ENCODE measurements at regions not wholly inside any gene's neighbourhood (a gene's known extent, or its start where the extent isn't known, plus 50 kb on each side); places are given as distances from the start of the nearest gene placed in this dataset.

DNA sequence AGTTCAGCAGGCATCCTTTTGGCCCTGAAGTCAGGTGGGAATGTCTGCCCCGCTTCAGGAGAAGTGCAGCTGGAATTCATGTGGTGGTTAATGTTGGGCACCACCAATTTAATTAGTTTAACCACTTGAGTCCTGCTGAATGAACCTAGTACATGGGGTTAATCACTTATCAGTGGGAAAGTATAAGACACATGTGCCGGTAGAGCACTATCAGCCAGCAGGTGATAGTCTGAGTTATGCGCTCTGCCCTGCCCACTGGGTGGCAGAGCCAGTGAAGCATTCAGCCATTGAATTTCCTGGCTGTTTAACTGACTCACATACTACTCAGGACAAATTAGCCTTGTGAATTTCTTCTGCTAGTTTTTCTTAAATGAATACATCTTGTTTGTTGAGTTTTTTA is 789.7 kb upstream of the PRR20A start:
- H3K9me3 ChIP-seq (ENCODE audit: low read depth, low read length) = no peaks in the 10 kb centered on the region
- no peak overlapping the region for H3K27ac ChIP-seq
- TF ChIP-seq EZH2 (IDR thresholded peaks at IDR 0.05) (no peak), FOXP2 (optimal IDR thresholded peaks at IDR 0.05; ENCODE audit: control extremely low read depth, extremely low read length, insufficient read depth) (no peak), POLR2AphosphoS5 (IDR thresholded peaks at IDR 0.05; ENCODE audit: borderline replicate concordance, low read depth, low read length) (no peak)
- no peak overlapping the region for H3K9ac ChIP-seq (ENCODE audit: insufficient read length)
- no peak for DNase-seq (ENCODE audit: low read depth, low spot score)
- no peaks in the 10 kb centered on the region for H3K36me3 ChIP-seq (ENCODE audit: insufficient read depth, low read length)
- H3K4me3 ChIP-seq = no peak overlapping the region

DNA sequence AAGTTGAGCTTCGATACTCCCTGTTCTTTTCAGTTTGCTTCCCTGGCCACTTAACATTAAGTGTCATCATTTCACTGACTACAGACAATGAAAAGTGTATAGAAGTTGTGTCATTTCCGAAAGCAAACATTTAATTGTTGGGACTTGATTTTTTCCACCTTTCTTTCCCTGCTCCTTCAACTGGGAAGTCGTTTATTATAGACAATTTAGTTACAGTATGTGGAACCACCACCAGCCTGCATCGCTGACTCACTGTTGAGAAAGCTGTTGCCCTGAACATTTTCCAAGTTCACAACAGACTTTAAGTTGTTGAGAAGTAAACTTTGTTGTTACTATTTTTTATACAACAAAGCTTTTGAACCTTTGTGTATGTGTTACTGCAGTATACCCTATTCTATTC is 788.4 kb upstream of the PRR20A start:
- no peak overlapping the region for H3K9ac ChIP-seq (ENCODE audit: insufficient read length)
- DNase-seq (ENCODE audit: low read depth, low spot score) = no peak
- H3K4me3 ChIP-seq = no peak overlapping the region
- H3K9me3 ChIP-seq (ENCODE audit: low read depth, low read length) = no peaks in the 10 kb centered on the region
- H3K27ac ChIP-seq = no peak overlapping the region
- TF ChIP-seq POLR2AphosphoS5 (IDR thresholded peaks at IDR 0.05; ENCODE audit: borderline replicate concordance, low read depth, low read length) (no peak), FOXP2 (optimal IDR thresholded peaks at IDR 0.05; ENCODE audit: control extremely low read depth, extremely low read length, insufficient read depth) (no peak), EZH2 (IDR thresholded peaks at IDR 0.05) (no peak)
- H3K36me3 ChIP-seq (ENCODE audit: insufficient read depth, low read length) = no peaks in the 10 kb centered on the region

DNA sequence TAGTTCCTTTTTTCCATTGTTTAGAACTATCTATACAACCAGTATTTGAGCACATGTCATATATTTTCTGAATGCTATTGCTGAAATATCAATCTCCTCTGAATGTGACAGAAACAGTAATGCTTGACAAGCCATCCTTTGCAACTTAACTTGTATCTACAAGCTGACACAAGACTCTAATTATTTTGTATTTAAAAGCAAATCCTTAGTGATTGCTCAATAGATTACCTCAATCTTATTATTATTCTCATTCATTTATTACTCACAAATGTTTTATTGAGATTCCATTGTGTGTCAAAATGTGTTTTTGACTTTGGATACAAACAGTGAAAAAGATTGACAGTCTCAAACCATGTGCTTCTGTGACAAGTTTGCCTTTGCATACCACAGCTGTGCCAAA is 787.8 kb upstream of the PRR20A start:
- Histone ChIP-seq H3K4me3 (no peak overlapping the region), H3K27ac (no peak overlapping the region), H3K36me3 (ENCODE audit: insufficient read depth, low read length) (no peaks in the 10 kb centered on the region), H3K9ac (ENCODE audit: insufficient read length) (no peak overlapping the region), H3K9me3 (ENCODE audit: low read depth, low read length) (no peaks in the 10 kb centered on the region)
- no peak for DNase-seq (ENCODE audit: low read depth, low spot score)
- TF ChIP-seq POLR2AphosphoS5 (IDR thresholded peaks at IDR 0.05; ENCODE audit: borderline replicate concordance, low read depth, low read length) = no peak
- TF ChIP-seq EZH2 (IDR thresholded peaks at IDR 0.05) = no peak
- no peak for TF ChIP-seq FOXP2 (optimal IDR thresholded peaks at IDR 0.05; ENCODE audit: control extremely low read depth, extremely low read length, insufficient read depth)

- no peaks in the 10 kb centered on the region for H3K9me3 ChIP-seq (ENCODE audit: low read depth, low read length)
- no peaks in the 10 kb centered on the region for H3K36me3 ChIP-seq (ENCODE audit: insufficient read depth, low read length)
- TF ChIP-seq EZH2 (IDR thresholded peaks at IDR 0.05) (no peak), FOXP2 (optimal IDR thresholded peaks at IDR 0.05; ENCODE audit: control extremely low read depth, extremely low read length, insufficient read depth) (no peak), POLR2AphosphoS5 (IDR thresholded peaks at IDR 0.05; ENCODE audit: borderline replicate concordance, low read depth, low read length) (no peak)
- no peak for DNase-seq (ENCODE audit: low read depth, low spot score)
- H3K4me3 ChIP-seq = no peak overlapping the region
- no peak overlapping the region for H3K27ac ChIP-seq
- no peak overlapping the region for H3K9ac ChIP-seq (ENCODE audit: insufficient read length)
These were observed 784.0 kb upstream of the PRR20A start for GRCh38 chr13:56356690-56357089.

- Histone ChIP-seq H3K36me3 (ENCODE audit: insufficient read depth, low read length) (no peaks in the 10 kb centered on the region), H3K9ac (ENCODE audit: insufficient read length) (no peak overlapping the region), H3K9me3 (ENCODE audit: low read depth, low read length) (no peaks in the 10 kb centered on the region), H3K4me3 (no peak overlapping the region), H3K27ac (no peak overlapping the region)
- DNase-seq (ENCODE audit: low read depth, low spot score) = no peak
- TF ChIP-seq POLR2AphosphoS5 (IDR thresholded peaks at IDR 0.05; ENCODE audit: borderline replicate concordance, low read depth, low read length) = no peak
- TF ChIP-seq FOXP2 (optimal IDR thresholded peaks at IDR 0.05; ENCODE audit: control extremely low read depth, extremely low read length, insufficient read depth) = no peak
- no peak for TF ChIP-seq EZH2 (IDR thresholded peaks at IDR 0.05)
These were observed 762.2 kb upstream of the PRR20A start for GRCh38 chr13:56378566-56378965.

GRCh38 chr13:56393549-56393948 is 747.2 kb upstream of the PRR20A start:
- no peak for DNase-seq (ENCODE audit: low read depth, low spot score)
- Histone ChIP-seq H3K27ac (no peak overlapping the region), H3K9me3 (ENCODE audit: low read depth, low read length) (no peaks in the 10 kb centered on the region; the same call in 1 of the 2 replicates), H3K4me3 (no peak overlapping the region), H3K36me3 (ENCODE audit: insufficient read depth, low read length) (no peaks in the 10 kb centered on the region), H3K9ac (ENCODE audit: insufficient read length) (no peak overlapping the region)
- TF ChIP-seq FOXP2 (optimal IDR thresholded peaks at IDR 0.05; ENCODE audit: control extremely low read depth, extremely low read length, insufficient read depth) = no peak
- TF ChIP-seq POLR2AphosphoS5 (IDR thresholded peaks at IDR 0.05; ENCODE audit: borderline replicate concordance, low read depth, low read length) = no peak
- no peak for TF ChIP-seq EZH2 (IDR thresholded peaks at IDR 0.05)

DNA sequence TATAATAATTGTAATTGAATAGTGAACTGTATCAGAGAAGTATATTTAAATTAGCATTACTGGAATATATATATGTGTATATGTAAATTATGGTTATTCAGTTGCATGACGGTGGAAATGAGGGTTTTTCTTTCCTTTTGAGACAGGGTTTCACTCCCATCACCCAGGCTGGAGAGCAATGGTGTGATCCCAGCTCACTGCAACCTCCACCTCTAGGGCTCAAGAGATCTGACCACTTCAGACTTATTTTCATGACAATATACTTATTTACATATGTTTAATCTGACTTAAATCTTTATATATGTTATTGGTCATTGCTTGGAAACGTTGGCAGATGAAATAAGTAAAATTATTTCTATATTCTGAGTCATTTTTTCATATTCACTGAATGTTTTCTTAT is 744.4 kb upstream of the PRR20A start:
- Histone ChIP-seq H3K4me3 (no peak overlapping the region), H3K36me3 (ENCODE audit: insufficient read depth, low read length) (no peaks in the 10 kb centered on the region), H3K27ac (no peak overlapping the region), H3K9me3 (ENCODE audit: low read depth, low read length) (no peaks in the 10 kb centered on the region; the same call in 1 of the 2 replicates), H3K9ac (ENCODE audit: insufficient read length) (no peak overlapping the region)
- no peak for TF ChIP-seq POLR2AphosphoS5 (IDR thresholded peaks at IDR 0.05; ENCODE audit: borderline replicate concordance, low read depth, low read length)
- DNase-seq (ENCODE audit: low read depth, low spot score) = no peak

DNA sequence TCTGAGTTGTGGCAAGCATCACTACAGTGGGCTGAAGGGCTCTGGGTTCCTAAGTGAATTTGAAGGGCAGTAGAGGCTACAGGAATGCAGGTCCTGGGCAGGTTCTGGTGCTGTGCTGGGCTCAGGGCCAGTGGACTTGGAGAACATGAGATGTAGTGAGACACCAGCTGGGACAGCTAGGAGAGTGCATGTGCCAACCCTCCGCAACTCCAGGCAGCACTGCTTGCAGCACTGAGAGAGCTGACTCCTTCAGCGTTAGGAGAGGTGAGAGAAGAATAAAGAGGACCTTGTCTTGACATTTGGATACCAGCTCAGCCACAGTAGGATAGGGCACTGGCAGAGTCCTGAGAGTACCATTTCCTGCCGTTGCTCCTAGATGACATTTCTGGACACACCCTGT is 739.9 kb upstream of the PRR20A start:
- no peak overlapping the region for H3K4me3 ChIP-seq
- TF ChIP-seq FOXP2 (optimal IDR thresholded peaks at IDR 0.05; ENCODE audit: control extremely low read depth, extremely low read length, insufficient read depth) = no peak
- TF ChIP-seq EZH2 (IDR thresholded peaks at IDR 0.05) = no peak
- TF ChIP-seq POLR2AphosphoS5 (IDR thresholded peaks at IDR 0.05; ENCODE audit: borderline replicate concordance, low read depth, low read length) = no peak
- no peak overlapping the region for H3K27ac ChIP-seq
- H3K36me3 ChIP-seq (ENCODE audit: insufficient read depth, low read length) = no peaks in the 10 kb centered on the region
- H3K9me3 ChIP-seq (ENCODE audit: low read depth, low read length) = no peaks in the 10 kb centered on the region
- no peak overlapping the region for H3K9ac ChIP-seq (ENCODE audit: insufficient read length)
- no peak for DNase-seq (ENCODE audit: low read depth, low spot score)

- Histone ChIP-seq H3K9me3 (ENCODE audit: low read depth, low read length) (no peaks in the 10 kb centered on the region), H3K4me3 (no peak overlapping the region), H3K36me3 (ENCODE audit: insufficient read depth, low read length) (no peaks in the 10 kb centered on the region), H3K27ac (no peak overlapping the region), H3K9ac (ENCODE audit: insufficient read length) (no peak overlapping the region)
- no peak for TF ChIP-seq EZH2 (IDR thresholded peaks at IDR 0.05)
- TF ChIP-seq FOXP2 (optimal IDR thresholded peaks at IDR 0.05; ENCODE audit: control extremely low read depth, extremely low read length, insufficient read depth) = no peak
- TF ChIP-seq POLR2AphosphoS5 (IDR thresholded peaks at IDR 0.05; ENCODE audit: borderline replicate concordance, low read depth, low read length) = no peak
- no peak for DNase-seq (ENCODE audit: low read depth, low spot score)
These were observed 727.9 kb upstream of the PRR20A start for GRCh38 chr13:56412856-56413255.
